ENCODE measurements at regions not wholly inside any gene's neighbourhood (a gene's known extent, or its start where the extent isn't known, plus 50 kb on each side); places are given as distances from the start of the nearest gene placed in this dataset.

DNA sequence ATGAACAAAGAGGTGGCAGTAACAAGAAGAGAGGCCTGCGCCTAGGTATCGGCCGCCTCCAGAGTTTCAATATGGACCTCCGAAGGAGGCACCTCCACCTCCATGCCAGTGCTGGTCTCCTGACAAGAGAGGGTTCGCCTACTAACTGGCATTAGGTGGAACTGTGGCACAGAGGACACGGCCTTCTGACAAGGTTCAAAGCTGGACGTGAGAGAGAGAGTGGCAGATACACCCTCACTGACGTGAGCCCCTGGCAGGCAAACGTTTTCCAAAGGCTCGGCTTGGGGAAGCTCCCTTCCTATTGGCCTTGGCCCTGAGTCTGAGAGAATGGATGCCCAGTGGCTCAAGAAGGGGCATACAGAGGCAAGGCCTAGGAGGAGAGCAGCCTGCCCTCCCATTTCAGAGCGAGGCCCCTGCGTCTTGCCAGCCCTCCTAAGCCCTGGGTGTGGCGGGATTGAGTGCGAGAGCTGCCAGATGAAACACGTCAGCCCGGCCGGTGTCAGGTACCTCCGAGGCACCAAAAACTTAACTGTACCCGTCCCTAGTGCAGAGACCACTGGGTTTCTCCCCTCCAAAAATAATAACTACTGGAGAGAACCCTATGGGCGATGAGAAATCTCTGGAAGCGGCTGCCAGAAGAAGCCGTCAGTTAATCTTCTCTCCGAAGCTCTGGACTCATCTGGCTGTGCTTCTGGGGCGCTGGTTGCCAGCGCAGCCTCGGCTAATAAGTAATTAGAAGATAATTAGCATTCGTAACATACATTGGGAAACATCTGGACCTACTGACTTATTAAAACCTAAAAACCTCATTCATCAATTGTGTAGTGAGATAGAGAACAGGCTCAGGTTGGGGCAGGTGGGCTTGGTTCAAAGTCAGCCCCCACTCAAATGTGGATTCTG, 283.6 kb downstream of the NPHP4 start:
- H3K27ac ChIP-seq (ENCODE audit: insufficient read depth, low read length) = no peak overlapping the region
- no peak for TF ChIP-seq EZH2 (IDR thresholded peaks at IDR 0.05; ENCODE audit: low read length, missing control alignments)
- TF ChIP-seq, protein P1, sequence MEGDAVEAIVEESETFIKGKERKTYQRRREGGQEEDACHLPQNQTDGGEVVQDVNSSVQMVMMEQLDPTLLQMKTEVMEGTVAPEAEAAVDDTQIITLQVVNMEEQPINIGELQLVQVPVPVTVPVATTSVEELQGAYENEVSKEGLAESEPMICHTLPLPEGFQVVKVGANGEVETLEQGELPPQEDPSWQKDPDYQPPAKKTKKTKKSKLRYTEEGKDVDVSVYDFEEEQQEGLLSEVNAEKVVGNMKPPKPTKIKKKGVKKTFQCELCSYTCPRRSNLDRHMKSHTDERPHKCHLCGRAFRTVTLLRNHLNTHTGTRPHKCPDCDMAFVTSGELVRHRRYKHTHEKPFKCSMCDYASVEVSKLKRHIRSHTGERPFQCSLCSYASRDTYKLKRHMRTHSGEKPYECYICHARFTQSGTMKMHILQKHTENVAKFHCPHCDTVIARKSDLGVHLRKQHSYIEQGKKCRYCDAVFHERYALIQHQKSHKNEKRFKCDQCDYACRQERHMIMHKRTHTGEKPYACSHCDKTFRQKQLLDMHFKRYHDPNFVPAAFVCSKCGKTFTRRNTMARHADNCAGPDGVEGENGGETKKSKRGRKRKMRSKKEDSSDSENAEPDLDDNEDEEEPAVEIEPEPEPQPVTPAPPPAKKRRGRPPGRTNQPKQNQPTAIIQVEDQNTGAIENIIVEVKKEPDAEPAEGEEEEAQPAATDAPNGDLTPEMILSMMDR (conservative IDR thresholded peaks at IDR 0.05 in 1 of 2, IDR thresholded peaks at IDR 0.05 in 1 of 2; ENCODE audit: low read depth in 1 of 2, low read length in 2 of 2) = no peak
- no peak overlapping the region for H3K4me3 ChIP-seq (replicated peaks in 1 of 4; ENCODE audit: control extremely low read depth in 1 of 4, insufficient read depth in 1 of 4, low read depth in 3 of 4, low read length in 4 of 4)

DNA sequence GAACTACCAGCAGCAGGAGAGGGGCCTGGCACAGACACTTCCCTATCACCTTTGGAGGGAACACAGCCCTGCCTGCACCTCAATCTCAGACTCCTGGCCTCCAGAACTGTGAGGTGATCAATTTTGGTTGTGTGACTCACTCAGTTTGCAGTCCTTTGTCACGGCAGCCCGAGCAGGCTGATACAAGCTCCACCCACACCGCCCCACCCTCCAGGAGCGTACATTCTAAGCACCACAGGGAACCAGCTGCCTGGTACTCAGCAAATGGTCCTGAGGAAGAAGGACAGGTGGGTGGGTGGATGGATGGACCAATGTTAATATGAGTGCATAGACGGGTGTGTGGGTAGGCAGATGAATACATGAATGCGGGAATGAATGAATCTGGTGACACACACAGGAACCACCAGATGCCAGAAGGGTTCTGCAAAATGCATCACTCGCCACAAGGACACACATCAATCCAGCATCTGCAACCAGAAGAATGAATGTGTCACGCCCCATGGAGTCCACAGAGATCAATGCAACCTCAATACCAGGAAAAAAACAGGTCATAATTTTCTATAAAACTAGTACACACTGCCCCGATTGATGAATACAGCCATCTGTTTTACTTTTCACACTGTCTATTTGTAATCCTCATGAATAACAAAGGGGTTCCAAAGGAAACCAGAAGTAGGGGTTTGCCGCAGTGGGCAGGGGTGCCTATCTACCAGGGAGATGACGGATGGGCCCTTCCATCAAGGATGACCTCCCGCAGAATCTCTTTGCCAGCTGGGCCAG, 284.5 kb downstream of the NPHP4 start:
- no peaks in the 10 kb centered on the region for H3K27me3 ChIP-seq (ENCODE audit: control insufficient read depth, insufficient read depth, low read length)
- no peaks in the 10 kb centered on the region for H3K4me1 ChIP-seq (ENCODE audit: control insufficient read depth, extremely low read depth, insufficient read depth, low read length)
- no peak overlapping the region for H2AFZ ChIP-seq (ENCODE audit: low read length)
- TF ChIP-seq, protein P1 (conservative IDR thresholded peaks at IDR 0.05 in 1 of 2, IDR thresholded peaks at IDR 0.05 in 1 of 2; ENCODE audit: low read depth in 1 of 2, low read length in 2 of 2) = no peak
- no peak for TF ChIP-seq EZH2 (IDR thresholded peaks at IDR 0.05; ENCODE audit: low read length, missing control alignments)
- no peak overlapping the region for H3K4me2 ChIP-seq (ENCODE audit: extremely low read depth, insufficient read depth, low read length)
- no peak overlapping the region for H3K27ac ChIP-seq (ENCODE audit: insufficient read depth, low read length)
- H3K36me3 ChIP-seq (ENCODE audit: control insufficient read depth, insufficient read depth, low read length) = no peaks in the 10 kb centered on the region
- H3K9me3 ChIP-seq (ENCODE audit: control insufficient read depth, insufficient read depth, low read depth, low read length) = no peaks in the 10 kb centered on the region
- H3K4me3 ChIP-seq (replicated peaks in 1 of 4; ENCODE audit: control extremely low read depth in 1 of 4, insufficient read depth in 1 of 4, low read depth in 3 of 4, low read length in 4 of 4) = no peak overlapping the region
- H3K79me2 ChIP-seq (ENCODE audit: control insufficient read depth, insufficient read depth, low read length) = no peaks in the 10 kb centered on the region
- H4K20me1 ChIP-seq (ENCODE audit: control insufficient read depth, extremely low read depth, insufficient read depth, low read length) = no peaks in the 10 kb centered on the region
- DNase-seq (ENCODE audit: low read depth in 2 of 2) = no peak
- H3K9ac ChIP-seq (ENCODE audit: insufficient read depth, low read length) = no peak overlapping the region

More for the DNA sequence above, 283.6 kb downstream of the NPHP4 start:
- Histone ChIP-seq H3K27me3 (ENCODE audit: control insufficient read depth, insufficient read depth, low read length) (no peaks in the 10 kb centered on the region), H3K4me2 (ENCODE audit: extremely low read depth, insufficient read depth, low read length) (no peak overlapping the region), H3K9ac (ENCODE audit: insufficient read depth, low read length) (no peak overlapping the region), H2AFZ (ENCODE audit: low read length) (no peak overlapping the region), H3K79me2 (ENCODE audit: control insufficient read depth, insufficient read depth, low read length) (no peaks in the 10 kb centered on the region), H3K36me3 (ENCODE audit: control insufficient read depth, insufficient read depth, low read length) (no peaks in the 10 kb centered on the region), H3K4me1 (ENCODE audit: control insufficient read depth, extremely low read depth, insufficient read depth, low read length) (no peaks in the 10 kb centered on the region), H4K20me1 (ENCODE audit: control insufficient read depth, extremely low read depth, insufficient read depth, low read length) (no peaks in the 10 kb centered on the region), H3K9me3 (ENCODE audit: control insufficient read depth, insufficient read depth, low read depth, low read length) (no peaks in the 10 kb centered on the region)
- DNase-seq (ENCODE audit: low read depth in 2 of 2) = no peak

DNA sequence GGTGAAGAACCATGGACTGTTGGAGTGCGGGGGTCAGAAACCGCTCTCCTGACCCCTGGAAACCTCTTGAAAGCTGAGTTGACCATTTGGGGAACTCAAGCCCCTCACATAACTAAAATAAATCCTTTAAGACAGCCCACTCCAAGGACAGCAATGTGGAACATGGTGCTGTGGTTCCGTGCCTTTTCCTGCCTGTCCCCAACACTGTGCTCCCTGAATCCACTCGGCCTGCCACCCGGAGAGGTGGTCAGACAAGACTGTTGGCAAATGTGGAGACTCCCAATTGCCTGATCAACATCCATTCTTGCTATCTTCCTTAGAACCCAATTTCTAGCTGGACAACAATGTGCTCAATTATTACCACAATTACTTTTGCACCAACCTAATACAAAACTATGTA, 286.0 kb downstream of the NPHP4 start:
- H3K36me3 ChIP-seq (ENCODE audit: control insufficient read depth, insufficient read depth, low read length) = no peaks in the 10 kb centered on the region
- no peak overlapping the region for H3K27ac ChIP-seq (ENCODE audit: insufficient read depth, low read length)
- H3K27me3 ChIP-seq (ENCODE audit: control insufficient read depth, insufficient read depth, low read length) = no peaks in the 10 kb centered on the region
- no peaks in the 10 kb centered on the region for H4K20me1 ChIP-seq (ENCODE audit: control insufficient read depth, extremely low read depth, insufficient read depth, low read length)
- TF ChIP-seq EZH2 (IDR thresholded peaks at IDR 0.05; ENCODE audit: low read length, missing control alignments) = no peak
- TF ChIP-seq, protein P1 (conservative IDR thresholded peaks at IDR 0.05 in 1 of 2, IDR thresholded peaks at IDR 0.05 in 1 of 2; ENCODE audit: low read depth in 1 of 2, low read length in 2 of 2) = no peak
- H3K9me3 ChIP-seq (ENCODE audit: control insufficient read depth, insufficient read depth, low read depth, low read length) = no peaks in the 10 kb centered on the region
- H3K4me2 ChIP-seq (ENCODE audit: extremely low read depth, insufficient read depth, low read length) = no peak overlapping the region
- no peak overlapping the region for H3K4me3 ChIP-seq (replicated peaks in 1 of 4; ENCODE audit: control extremely low read depth in 1 of 4, insufficient read depth in 1 of 4, low read depth in 3 of 4, low read length in 4 of 4)
- DNase-seq (ENCODE audit: low read depth in 2 of 2) = no peak
- H2AFZ ChIP-seq (ENCODE audit: low read length) = no peak overlapping the region
- no peaks in the 10 kb centered on the region for H3K4me1 ChIP-seq (ENCODE audit: control insufficient read depth, extremely low read depth, insufficient read depth, low read length)
- no peak overlapping the region for H3K9ac ChIP-seq (ENCODE audit: insufficient read depth, low read length)
- H3K79me2 ChIP-seq (ENCODE audit: control insufficient read depth, insufficient read depth, low read length) = no peaks in the 10 kb centered on the region

Data from fibroblast of lung (primary cell).